NK-92 treated with Interleukin-12 subunit alpha and Interleukin-12 subunit beta, amount 100 ng/mL, for 24 hours (cell line): ENCODE measurements at regions not wholly inside any gene's neighbourhood (a gene's known extent, or its start where the extent isn't known, plus 50 kb on each side); places are given as distances from the start of the nearest gene placed in this dataset.

Experiments used
- DNase-seq: peaks from one replicate; lab custom pipeline; 2025; lab: John Stamatoyannopoulos, UW

GRCh38 chr11:26040339-26040738, 291.6 kb upstream of the ANO3 start:
- DNase-seq = no peak

DNA sequence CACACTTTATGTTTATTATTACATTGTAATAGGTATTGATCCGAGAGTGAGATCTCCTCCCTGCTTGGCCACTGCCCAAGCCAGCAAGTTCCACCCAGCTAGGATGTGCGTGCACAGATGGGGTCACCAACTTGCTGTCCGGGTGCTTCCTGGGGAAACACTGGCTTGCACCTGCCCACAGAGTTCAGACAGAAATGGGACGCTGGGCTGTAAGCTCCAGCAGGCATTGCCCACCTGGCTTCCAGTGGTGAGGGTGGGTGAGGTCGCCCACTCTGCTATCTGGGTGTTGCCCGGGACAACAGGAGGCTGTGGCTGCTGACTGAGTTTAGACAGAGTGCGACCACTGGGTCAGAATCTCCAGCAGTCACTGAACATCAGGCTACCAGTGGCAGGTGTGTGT, 289.8 kb upstream of the ANO3 start:
- DNase-seq = no peak

DNA sequence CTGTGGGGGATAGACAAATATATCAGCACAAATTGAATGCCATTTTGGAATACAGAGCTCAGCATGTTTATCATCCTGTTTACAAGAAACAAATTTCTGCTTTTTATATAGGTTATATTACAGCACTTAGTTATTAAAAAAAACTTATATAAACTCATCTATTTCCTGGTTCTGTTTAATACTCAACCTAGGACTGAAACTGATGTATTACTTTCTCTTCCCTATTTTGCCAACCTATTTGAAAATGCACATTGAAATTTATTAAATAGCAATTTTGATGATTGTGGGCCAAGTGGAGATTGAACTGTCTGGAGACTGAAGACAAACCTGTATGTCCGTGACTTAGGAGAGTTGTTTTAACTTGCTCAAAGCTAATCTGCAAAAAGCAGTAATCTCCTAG, 288.3 kb upstream of the ANO3 start:
- no peak for DNase-seq

DNA sequence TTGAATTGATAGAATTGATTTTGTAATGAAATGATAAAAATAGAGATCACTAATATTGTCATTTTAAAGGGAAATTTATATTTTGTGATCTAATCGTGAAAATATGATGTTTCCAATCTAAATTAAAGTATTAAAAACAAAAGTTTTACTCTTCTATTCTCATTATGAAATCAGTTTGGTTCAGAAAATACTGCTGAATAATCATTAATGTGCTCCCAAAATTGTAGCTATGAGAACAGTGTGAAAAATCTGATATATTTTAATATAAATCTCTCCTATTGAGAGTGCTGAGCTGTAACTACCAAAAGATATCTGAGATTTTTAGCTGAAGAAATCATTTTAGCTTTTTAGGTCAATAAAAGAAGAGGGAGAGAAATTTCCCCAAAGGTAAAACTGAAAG, 287.5 kb upstream of the ANO3 start:
- no peak for DNase-seq

DNA sequence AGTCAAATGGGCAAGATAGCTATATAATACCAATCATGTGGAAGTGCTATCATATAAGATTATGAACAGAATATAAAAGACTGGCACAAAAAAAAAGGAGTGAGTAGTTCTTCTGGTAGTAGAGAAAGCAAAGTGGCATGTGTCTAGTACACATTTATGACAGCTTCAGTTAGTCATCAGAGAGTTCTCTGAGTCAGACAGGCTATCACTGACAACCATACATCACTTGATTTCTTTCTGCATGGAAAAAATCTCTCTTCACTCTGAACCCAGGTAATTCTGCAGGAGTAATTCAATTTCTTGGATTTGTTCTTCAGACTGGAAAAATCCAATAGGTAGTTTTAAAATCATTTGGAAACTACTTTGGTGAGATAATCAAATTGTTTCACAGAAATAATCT, 286.8 kb upstream of the ANO3 start:
- no peak for DNase-seq

- no peak for DNase-seq
Measured at GRCh38 chr11:26048271-26048670, 283.7 kb upstream of the ANO3 start.

GRCh38 chr11:26053966-26054365, 278.0 kb upstream of the ANO3 start:
- DNase-seq = no peak

GRCh38 chr11:26062660-26063059, 269.3 kb upstream of the ANO3 start:
- no peak for DNase-seq

- DNase-seq = no peak
Measured at GRCh38 chr11:26063915-26064314, 268.0 kb upstream of the ANO3 start.

DNA sequence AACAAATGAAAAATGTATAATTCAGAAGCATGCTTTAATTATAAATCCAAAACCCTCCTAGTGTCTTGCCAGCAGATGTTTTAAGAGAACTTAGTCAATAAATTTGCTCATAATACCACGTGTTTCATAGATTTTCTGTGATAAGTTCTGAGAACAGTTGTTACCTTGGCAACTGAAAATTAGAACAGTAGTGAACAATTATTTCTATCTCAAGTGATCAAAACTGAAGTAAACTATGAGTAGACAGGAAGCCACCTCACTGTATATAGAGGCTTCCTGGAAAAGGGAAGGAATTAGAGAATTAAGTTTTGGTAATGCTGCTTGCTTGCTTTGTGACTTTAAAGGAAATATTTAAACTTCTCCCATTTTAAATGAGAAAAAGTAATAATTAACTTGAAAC, 266.0 kb upstream of the ANO3 start:
- DNase-seq = no peak

- DNase-seq = no peak
Measured at GRCh38 chr11:26070714-26071380, 261.1 kb upstream of the ANO3 start.

DNA sequence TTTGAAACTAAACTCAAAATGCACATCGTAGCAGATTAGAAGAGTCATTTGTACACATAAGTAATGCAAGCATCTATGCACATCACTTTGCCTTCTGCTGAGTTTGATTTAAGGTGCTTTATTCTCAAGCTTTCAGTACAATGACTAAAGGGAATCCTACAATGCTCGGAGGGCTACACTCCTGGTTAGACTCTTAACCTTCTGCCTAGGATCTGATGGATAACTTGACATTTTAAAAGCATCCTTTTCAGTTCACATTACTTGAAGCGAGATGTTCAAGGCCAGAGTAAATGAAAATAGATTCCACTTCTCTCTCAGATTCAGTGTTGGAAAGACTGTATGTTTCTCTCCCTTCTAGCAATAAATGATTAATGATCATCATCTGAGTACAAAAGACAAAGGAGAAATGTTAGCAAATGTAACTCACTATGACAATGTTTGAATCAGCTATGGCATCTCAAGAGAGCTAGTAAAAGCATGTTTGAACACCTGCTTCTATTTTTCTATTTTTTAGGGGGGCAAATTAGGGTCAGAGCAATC, 259.2 kb upstream of the ANO3 start:
- DNase-seq = no peak

DNA sequence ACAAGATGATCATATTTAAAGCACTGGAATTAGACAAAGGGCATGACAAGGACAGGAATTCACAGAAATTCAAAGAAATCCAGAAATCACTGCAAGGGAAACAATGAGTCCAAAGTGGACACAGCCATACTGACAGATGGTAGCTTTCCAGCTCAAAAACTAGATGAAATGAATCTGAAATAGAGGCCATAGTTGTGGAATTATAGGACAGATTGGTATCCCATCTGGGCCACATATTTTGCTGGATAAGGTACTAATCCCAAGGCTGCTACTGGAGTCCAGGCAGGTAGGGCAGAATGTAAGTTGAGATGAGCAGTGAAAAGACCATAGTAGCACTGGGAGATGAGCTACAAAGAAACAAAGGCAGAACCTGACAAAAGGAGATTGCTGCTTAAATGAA, 258.3 kb upstream of the ANO3 start:
- no peak for DNase-seq

DNA sequence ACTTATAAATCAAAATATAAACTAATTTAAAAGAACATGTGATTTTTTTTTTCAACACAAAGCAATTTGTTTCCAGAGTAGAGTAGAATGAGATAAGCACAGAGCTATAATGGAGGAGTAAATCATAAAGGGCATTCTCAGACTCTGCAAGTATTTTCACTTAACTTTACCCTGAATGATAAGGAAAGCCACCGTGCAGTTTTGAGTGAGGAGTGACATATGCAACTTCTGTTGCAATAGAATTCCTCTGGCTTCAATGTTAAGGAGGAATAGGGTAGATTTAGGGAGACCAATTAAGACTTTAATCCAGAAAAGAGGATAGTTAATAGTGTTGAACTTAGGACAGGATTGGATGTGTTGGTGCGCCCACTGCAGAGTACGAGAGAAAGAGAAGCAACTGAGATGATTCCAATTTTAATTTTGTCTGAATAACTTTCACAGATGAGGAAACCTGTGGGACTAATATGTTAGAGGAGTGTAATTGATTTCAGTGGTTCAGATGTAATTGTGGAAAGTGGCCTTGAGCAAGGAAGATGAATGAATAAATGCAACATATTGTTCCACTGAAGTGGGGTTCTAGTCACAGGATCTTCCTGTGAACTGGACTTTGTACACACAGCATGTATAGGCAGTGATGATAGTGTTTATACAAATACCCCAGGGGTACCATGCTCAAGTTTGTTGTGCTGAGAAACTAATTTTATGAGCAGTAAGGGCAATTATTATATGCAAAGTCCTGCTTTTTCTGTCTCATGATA, 255.5 kb upstream of the ANO3 start:
- DNase-seq = no peak

- DNase-seq = no peak
Measured at GRCh38 chr11:26078231-26078821, 253.6 kb upstream of the ANO3 start.

DNA sequence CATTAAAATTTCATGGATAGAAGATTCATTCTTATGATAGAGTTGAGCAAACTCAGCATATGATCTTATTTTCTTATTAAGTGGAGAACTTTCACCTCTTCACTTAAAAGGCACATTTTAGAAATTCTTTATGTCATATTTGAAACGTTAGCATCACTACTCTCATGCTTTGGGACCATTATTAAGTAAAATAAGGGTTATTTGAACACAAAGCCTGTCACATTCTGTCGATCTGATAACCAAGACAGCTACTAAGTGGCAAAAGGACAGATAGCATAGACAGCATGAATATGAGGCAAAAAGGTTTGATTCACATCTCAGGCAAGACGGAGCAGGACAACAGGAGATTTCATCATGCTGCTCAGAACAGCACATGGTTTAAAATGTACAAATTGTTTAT, 247.6 kb upstream of the ANO3 start:
- no peak for DNase-seq

GRCh38 chr11:26086028-26086427, 245.9 kb upstream of the ANO3 start:
- no peak for DNase-seq

GRCh38 chr11:26087120-26087935, 244.6 kb upstream of the ANO3 start:
- no peak for DNase-seq

- no peak for DNase-seq
Measured at GRCh38 chr11:26088391-26088790, 243.5 kb upstream of the ANO3 start.

- no peak for DNase-seq
Measured at GRCh38 chr11:26090651-26091050, 241.3 kb upstream of the ANO3 start.

GRCh38 chr11:26093206-26093605, 238.7 kb upstream of the ANO3 start:
- DNase-seq = no peak

DNA sequence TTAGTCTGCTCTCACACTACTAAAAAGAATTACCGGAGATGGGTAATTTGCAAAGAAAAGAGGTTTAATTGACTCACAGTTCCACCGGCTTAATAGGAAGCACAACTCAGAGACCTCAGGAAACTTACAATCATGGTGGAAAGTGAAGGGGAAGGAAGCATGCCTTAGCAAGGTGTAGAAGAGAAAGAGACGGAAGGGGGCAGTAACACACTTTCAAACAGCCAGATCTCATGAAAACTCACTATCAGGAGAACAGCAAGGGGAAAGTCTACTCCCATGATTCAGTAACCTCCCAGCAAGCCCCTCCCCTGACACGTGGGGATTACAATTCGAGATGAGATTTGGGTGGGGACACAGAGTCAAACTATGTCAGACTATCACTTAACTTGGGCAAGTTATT, 236.6 kb upstream of the ANO3 start:
- no peak for DNase-seq
